ENCODE measurements at regions not wholly inside any gene's neighbourhood (a gene's known extent, or its start where the extent isn't known, plus 50 kb on each side); places are given as distances from the start of the nearest gene placed in this dataset.

- Histone ChIP-seq H3K4me3 (no peak overlapping the region), H3K27ac (no peak overlapping the region)
- no peak for DNase-seq (ENCODE audit: low spot score)
- TF ChIP-seq, protein P1, sequence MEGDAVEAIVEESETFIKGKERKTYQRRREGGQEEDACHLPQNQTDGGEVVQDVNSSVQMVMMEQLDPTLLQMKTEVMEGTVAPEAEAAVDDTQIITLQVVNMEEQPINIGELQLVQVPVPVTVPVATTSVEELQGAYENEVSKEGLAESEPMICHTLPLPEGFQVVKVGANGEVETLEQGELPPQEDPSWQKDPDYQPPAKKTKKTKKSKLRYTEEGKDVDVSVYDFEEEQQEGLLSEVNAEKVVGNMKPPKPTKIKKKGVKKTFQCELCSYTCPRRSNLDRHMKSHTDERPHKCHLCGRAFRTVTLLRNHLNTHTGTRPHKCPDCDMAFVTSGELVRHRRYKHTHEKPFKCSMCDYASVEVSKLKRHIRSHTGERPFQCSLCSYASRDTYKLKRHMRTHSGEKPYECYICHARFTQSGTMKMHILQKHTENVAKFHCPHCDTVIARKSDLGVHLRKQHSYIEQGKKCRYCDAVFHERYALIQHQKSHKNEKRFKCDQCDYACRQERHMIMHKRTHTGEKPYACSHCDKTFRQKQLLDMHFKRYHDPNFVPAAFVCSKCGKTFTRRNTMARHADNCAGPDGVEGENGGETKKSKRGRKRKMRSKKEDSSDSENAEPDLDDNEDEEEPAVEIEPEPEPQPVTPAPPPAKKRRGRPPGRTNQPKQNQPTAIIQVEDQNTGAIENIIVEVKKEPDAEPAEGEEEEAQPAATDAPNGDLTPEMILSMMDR (IDR thresholded peaks at IDR 0.05): no peak
Measured at GRCh38 chr20:40335901-40336351, 353.1 kb downstream of the MAFB start.

DNA sequence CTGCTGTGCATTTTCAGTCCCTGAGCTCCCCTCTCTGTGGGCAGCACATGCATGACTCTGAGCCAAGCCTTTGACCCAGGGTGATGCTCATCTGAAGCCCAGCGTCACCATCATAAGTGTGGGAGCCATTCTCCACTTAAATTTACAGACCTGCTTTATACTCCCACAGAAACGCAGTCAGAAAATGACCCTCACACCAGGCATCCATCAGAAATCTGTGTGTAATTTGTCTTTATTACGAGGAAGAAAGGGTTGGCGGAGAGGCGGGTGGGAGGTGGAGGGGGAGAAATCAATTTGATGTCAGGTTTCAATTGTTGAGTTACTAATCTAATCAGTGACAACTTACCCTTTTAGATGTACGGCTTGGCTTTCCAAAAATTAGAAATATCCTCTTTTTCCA is 353.6 kb downstream of the MAFB start:
- TF ChIP-seq, protein P1 (IDR thresholded peaks at IDR 0.05): no peak
- Histone ChIP-seq H3K4me3 (no peak overlapping the region), H3K27ac (no peak overlapping the region)

GRCh38 chr20:40333591-40333990 is 355.4 kb downstream of the MAFB start:
- no peak for DNase-seq (ENCODE audit: low spot score)
- Histone ChIP-seq H3K4me3 (no peak overlapping the region), H3K27ac (no peak overlapping the region)
- TF ChIP-seq, protein P1 (IDR thresholded peaks at IDR 0.05): no peak

More for the DNA sequence above, 353.6 kb downstream of the MAFB start:
- no peak for DNase-seq (ENCODE audit: low spot score)

GRCh38 chr20:40331807-40332560 is 357.1 kb downstream of the MAFB start:
- no peak overlapping the region for H3K4me3 ChIP-seq
- DNase-seq (ENCODE audit: low spot score): no peak
- no peak overlapping the region for H3K27ac ChIP-seq
- TF ChIP-seq, protein P1 (IDR thresholded peaks at IDR 0.05): no peak

GRCh38 chr20:40331249-40331648 is 357.8 kb downstream of the MAFB start:
- TF ChIP-seq, protein P1 (IDR thresholded peaks at IDR 0.05): no peak
- H3K27ac ChIP-seq: no peak overlapping the region

DNA sequence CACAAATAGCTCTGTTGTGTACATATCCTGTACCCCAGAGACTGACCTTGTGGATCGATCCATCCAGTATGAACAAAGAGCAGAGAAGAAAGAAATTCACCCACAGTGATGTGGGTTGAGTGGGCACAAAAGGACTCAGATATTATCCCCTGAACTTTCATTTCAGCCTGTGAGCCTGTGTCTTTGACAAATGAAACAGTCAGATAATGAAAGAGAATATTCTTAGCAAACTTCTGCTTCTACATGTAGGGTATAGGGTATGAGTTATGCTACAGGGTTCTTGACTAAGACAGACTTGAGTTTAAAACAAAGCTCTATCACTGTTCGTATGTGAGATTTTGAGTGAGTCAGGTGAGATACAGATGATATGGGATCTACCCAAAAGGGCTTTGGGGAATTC is 359.7 kb downstream of the MAFB start:
- Histone ChIP-seq H3K27ac (no peak overlapping the region), H3K4me3 (no peak overlapping the region)
- no peak for DNase-seq (ENCODE audit: low spot score)
- TF ChIP-seq, protein P1 (IDR thresholded peaks at IDR 0.05): no peak

More at GRCh38 chr20:40331249-40331648, 357.8 kb downstream of the MAFB start:
- no peak for DNase-seq (ENCODE audit: low spot score)
- H3K4me3 ChIP-seq: no peak overlapping the region

- Histone ChIP-seq H3K4me3 (no peak overlapping the region), H3K27ac (no peak overlapping the region)
- DNase-seq (ENCODE audit: low spot score): no peak
- TF ChIP-seq, protein P1 (IDR thresholded peaks at IDR 0.05): no peak
Measured at GRCh38 chr20:40326784-40327183, 362.3 kb downstream of the MAFB start.

All from coronary artery (tissue), 2 donors.